GM23338 (cell line): ENCODE measurements at regions not wholly inside any gene's neighbourhood (a gene's known extent, or its start where the extent isn't known, plus 50 kb on each side); places are given as distances from the start of the nearest gene placed in this dataset.

Experiments used
- CREB1 ChIP-seq: fragments of 250-450 bp; sonication (Bioruptor Pico); IDR thresholded peaks from 2 replicates; pipeline ENCODE4 v1.5.0; 2020; ENCODE audit warnings: low read depth, mild to moderate bottlenecking, moderate library complexity
- CTCF ChIP-seq, 2 experiments: fragments of 200-600 bp in 1 of 2; sonication (generic) in 1 of 2; conservative IDR thresholded peaks; 2 replicates each; pipeline versions ENCODE4 v1.5.1 to v1.6.1; 2016 to 2017; ENCODE audit warnings: antibody characterized with exemption in 2 of 2, low read depth in 2 of 2, mild to moderate bottlenecking in 2 of 2, moderate library complexity in 1 of 2
- ETS1 ChIP-seq: IDR thresholded peaks from 2 replicates; pipeline ENCODE4 v1.6.1; 2016; ENCODE audit warnings: antibody characterized with exemption
- EZH2 ChIP-seq: fragments of 200-600 bp; sonication (generic); IDR thresholded peaks from one replicate; pipeline ENCODE4 v1.8.0; 2017; ENCODE audit warnings: antibody characterized with exemption, mild to moderate bottlenecking, low read depth; ENCODE audit not compliant: unreplicated experiment
- EZH2phosphoT487 ChIP-seq: fragments of 200-600 bp; sonication (generic); IDR thresholded peaks from one replicate; pipeline ENCODE4 v1.8.1; 2018; ENCODE audit warnings: antibody characterized with exemption; ENCODE audit not compliant: unreplicated experiment
- JUNB ChIP-seq: IDR thresholded peaks from one replicate; pipeline ENCODE4 v1.6.1; 2016; ENCODE audit warnings: antibody characterized with exemption; ENCODE audit not compliant: unreplicated experiment
- NANOG ChIP-seq: IDR thresholded peaks from 2 replicates; pipeline ENCODE4 v1.6.1; 2016; ENCODE audit warnings: antibody characterized with exemption, borderline replicate concordance
- POLR2AphosphoS5 ChIP-seq: IDR thresholded peaks from 2 replicates; pipeline ENCODE4 v1.6.1; 2016; ENCODE audit warnings: antibody characterized with exemption, low read depth
- STAT1 ChIP-seq: IDR thresholded peaks from one replicate; pipeline ENCODE4 v1.6.1; 2016; ENCODE audit warnings: antibody characterized with exemption; ENCODE audit not compliant: unreplicated experiment
- ZNF114 ChIP-seq: fragments of 250-450 bp; sonication (Bioruptor Pico); IDR thresholded peaks from 2 replicates; pipeline ENCODE4 v1.5.0; 2020; ENCODE audit warnings: mild to moderate bottlenecking, moderate library complexity
- ZNF331 ChIP-seq: fragments of 250-450 bp; sonication (Bioruptor Pico); IDR thresholded peaks from 2 replicates; pipeline ENCODE4 v1.5.0; 2020; ENCODE audit warnings: low read depth, mild to moderate bottlenecking, moderate library complexity
- TF ChIP-seq, protein P1 (sequence below): IDR thresholded peaks from one replicate; pipeline ENCODE4 v1.6.1; 2018; ENCODE audit warnings: antibody characterized with exemption; ENCODE audit not compliant: unreplicated experiment
- TF ChIP-seq, protein P2 (sequence below): fragments of 250-450 bp; sonication (Bioruptor Pico); IDR thresholded peaks from 2 replicates; pipeline ENCODE4 v1.5.0; 2020; ENCODE audit warnings: mild to moderate bottlenecking, moderate library complexity

GRCh38 chr6:44500074-44500473 lies 112.6 kb downstream of the CDC5L start:
- TF ChIP-seq EZH2 (no peak), CTCF (conservative IDR thresholded peaks at IDR 0.05; ENCODE audit: low read depth in 2 of 2) (no peak), EZH2phosphoT487 (no peak), ZNF331 (CRISPR knock-in tag) (no peak), STAT1 (no peak), ETS1 (no peak), POLR2AphosphoS5 (no peak), CREB1 (no peak), NANOG (no peak), JUNB (no peak), ZNF114 (CRISPR knock-in tag) (no peak)
- TF ChIP-seq, protein P1, sequence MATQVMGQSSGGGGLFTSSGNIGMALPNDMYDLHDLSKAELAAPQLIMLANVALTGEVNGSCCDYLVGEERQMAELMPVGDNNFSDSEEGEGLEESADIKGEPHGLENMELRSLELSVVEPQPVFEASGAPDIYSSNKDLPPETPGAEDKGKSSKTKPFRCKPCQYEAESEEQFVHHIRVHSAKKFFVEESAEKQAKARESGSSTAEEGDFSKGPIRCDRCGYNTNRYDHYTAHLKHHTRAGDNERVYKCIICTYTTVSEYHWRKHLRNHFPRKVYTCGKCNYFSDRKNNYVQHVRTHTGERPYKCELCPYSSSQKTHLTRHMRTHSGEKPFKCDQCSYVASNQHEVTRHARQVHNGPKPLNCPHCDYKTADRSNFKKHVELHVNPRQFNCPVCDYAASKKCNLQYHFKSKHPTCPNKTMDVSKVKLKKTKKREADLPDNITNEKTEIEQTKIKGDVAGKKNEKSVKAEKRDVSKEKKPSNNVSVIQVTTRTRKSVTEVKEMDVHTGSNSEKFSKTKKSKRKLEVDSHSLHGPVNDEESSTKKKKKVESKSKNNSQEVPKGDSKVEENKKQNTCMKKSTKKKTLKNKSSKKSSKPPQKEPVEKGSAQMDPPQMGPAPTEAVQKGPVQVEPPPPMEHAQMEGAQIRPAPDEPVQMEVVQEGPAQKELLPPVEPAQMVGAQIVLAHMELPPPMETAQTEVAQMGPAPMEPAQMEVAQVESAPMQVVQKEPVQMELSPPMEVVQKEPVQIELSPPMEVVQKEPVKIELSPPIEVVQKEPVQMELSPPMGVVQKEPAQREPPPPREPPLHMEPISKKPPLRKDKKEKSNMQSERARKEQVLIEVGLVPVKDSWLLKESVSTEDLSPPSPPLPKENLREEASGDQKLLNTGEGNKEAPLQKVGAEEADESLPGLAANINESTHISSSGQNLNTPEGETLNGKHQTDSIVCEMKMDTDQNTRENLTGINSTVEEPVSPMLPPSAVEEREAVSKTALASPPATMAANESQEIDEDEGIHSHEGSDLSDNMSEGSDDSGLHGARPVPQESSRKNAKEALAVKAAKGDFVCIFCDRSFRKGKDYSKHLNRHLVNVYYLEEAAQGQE = no peak
- TF ChIP-seq, protein P2, sequence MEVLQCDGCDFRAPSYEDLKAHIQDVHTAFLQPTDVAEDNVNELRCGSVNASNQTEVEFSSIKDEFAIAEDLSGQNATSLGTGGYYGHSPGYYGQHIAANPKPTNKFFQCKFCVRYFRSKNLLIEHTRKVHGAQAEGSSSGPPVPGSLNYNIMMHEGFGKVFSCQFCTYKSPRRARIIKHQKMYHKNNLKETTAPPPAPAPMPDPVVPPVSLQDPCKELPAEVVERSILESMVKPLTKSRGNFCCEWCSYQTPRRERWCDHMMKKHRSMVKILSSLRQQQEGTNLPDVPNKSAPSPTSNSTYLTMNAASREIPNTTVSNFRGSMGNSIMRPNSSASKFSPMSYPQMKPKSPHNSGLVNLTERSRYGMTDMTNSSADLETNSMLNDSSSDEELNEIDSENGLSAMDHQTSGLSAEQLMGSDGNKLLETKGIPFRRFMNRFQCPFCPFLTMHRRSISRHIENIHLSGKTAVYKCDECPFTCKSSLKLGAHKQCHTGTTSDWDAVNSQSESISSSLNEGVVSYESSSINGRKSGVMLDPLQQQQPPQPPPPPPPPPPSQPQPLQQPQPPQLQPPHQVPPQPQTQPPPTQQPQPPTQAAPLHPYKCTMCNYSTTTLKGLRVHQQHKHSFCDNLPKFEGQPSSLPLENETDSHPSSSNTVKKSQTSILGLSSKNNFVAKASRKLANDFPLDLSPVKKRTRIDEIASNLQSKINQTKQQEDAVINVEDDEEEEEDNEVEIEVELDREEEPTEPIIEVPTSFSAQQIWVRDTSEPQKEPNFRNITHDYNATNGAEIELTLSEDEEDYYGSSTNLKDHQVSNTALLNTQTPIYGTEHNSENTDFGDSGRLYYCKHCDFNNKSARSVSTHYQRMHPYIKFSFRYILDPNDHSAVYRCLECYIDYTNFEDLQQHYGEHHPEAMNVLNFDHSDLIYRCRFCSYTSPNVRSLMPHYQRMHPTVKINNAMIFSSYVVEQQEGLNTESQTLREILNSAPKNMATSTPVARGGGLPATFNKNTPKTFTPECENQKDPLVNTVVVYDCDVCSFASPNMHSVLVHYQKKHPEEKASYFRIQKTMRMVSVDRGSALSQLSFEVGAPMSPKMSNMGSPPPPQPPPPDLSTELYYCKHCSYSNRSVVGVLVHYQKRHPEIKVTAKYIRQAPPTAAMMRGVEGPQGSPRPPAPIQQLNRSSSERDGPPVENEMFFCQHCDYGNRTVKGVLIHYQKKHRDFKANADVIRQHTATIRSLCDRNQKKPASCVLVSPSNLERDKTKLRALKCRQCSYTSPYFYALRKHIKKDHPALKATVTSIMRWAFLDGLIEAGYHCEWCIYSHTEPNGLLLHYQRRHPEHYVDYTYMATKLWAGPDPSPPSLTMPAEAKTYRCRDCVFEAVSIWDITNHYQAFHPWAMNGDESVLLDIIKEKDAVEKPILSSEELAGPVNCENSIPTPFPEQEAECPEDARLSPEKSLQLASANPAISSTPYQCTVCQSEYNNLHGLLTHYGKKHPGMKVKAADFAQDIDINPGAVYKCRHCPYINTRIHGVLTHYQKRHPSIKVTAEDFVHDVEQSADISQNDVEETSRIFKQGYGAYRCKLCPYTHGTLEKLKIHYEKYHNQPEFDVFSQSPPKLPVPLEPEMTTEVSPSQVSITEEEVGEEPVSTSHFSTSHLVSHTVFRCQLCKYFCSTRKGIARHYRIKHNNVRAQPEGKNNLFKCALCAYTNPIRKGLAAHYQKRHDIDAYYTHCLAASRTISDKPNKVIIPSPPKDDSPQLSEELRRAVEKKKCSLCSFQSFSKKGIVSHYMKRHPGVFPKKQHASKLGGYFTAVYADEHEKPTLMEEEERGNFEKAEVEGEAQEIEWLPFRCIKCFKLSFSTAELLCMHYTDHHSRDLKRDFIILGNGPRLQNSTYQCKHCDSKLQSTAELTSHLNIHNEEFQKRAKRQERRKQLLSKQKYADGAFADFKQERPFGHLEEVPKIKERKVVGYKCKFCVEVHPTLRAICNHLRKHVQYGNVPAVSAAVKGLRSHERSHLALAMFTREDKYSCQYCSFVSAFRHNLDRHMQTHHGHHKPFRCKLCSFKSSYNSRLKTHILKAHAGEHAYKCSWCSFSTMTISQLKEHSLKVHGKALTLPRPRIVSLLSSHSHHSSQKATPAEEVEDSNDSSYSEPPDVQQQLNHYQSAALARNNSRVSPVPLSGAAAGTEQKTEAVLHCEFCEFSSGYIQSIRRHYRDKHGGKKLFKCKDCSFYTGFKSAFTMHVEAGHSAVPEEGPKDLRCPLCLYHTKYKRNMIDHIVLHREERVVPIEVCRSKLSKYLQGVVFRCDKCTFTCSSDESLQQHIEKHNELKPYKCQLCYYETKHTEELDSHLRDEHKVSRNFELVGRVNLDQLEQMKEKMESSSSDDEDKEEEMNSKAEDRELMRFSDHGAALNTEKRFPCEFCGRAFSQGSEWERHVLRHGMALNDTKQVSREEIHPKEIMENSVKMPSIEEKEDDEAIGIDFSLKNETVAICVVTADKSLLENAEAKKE (CRISPR knock-in tag) = no peak
